ENCODE measurements at regions not wholly inside any gene's neighbourhood (a gene's known extent, or its start where the extent isn't known, plus 50 kb on each side); places are given as distances from the start of the nearest gene placed in this dataset.
A peak's percentile ranks its signal among the peaks of the same experiment; 100 is the strongest.

- H3K4me1 Mint-ChIP-seq = peaks cover 19% of the 10 kb centered on the region
- H3K27me3 Mint-ChIP-seq (ENCODE audit: low read depth) = no peaks in the 10 kb centered on the region
- H3K4me3 Mint-ChIP-seq = no peak overlapping the region
- no peaks in the 10 kb centered on the region for H3K9me3 Mint-ChIP-seq
- no peak for DNase-seq (ENCODE audit: low read depth, low spot score)
- no peak overlapping the region for H3K27ac Mint-ChIP-seq (ENCODE audit: unreplicated experiment)
- no peaks in the 10 kb centered on the region for H3K36me3 Mint-ChIP-seq (ENCODE audit: low read depth)
- no peak for TF ChIP-seq CTCF (conservative IDR thresholded peaks at IDR 0.05)
Observed at GRCh38 chr20:50246367-50247195, 56.0 kb downstream of the CEBPB start.

- H3K27ac Mint-ChIP-seq (ENCODE audit: unreplicated experiment) = peak overlapping the region; percentile 81
Observed at GRCh38 chr20:50247196-50248094, 56.8 kb downstream of the CEBPB start.

GRCh38 chr20:50248104-50248641, 57.5 kb downstream of the CEBPB start:
- no peaks in the 10 kb centered on the region for H3K36me3 Mint-ChIP-seq (ENCODE audit: low read depth)

More at GRCh38 chr20:50247196-50248094, 56.8 kb downstream of the CEBPB start:
- Mint-ChIP-seq H3K36me3 (ENCODE audit: low read depth) (no peaks in the 10 kb centered on the region), H3K4me3 (no peak overlapping the region), H3K9me3 (no peaks in the 10 kb centered on the region), H3K27me3 (ENCODE audit: low read depth) (no peaks in the 10 kb centered on the region), H3K4me1 (peaks cover 17% of the 10 kb centered on the region)
- TF ChIP-seq CTCF (conservative IDR thresholded peaks at IDR 0.05) = no peak
- DNase-seq (ENCODE audit: low read depth, low spot score) = no peak

GRCh38 chr20:50249447-50250388, 59.1 kb downstream of the CEBPB start:
- TF ChIP-seq CTCF (conservative IDR thresholded peaks at IDR 0.05) = no peak
- H3K27ac Mint-ChIP-seq (ENCODE audit: unreplicated experiment) = no peak overlapping the region
- H3K27me3 Mint-ChIP-seq (ENCODE audit: low read depth) = no peaks in the 10 kb centered on the region
- H3K9me3 Mint-ChIP-seq = no peaks in the 10 kb centered on the region
- peaks cover 8% of the 10 kb centered on the region for H3K4me1 Mint-ChIP-seq
- H3K4me3 Mint-ChIP-seq = no peak overlapping the region
- no peaks in the 10 kb centered on the region for H3K36me3 Mint-ChIP-seq (ENCODE audit: low read depth)
- no peak for DNase-seq (ENCODE audit: low read depth, low spot score)

More at GRCh38 chr20:50248104-50248641, 57.5 kb downstream of the CEBPB start:
- TF ChIP-seq CTCF (conservative IDR thresholded peaks at IDR 0.05) = no peak
- no peak overlapping the region for H3K4me3 Mint-ChIP-seq
- no peak overlapping the region for H3K27ac Mint-ChIP-seq (ENCODE audit: unreplicated experiment)
- H3K4me1 Mint-ChIP-seq = peaks cover 13% of the 10 kb centered on the region
- no peaks in the 10 kb centered on the region for H3K9me3 Mint-ChIP-seq
- H3K27me3 Mint-ChIP-seq (ENCODE audit: low read depth) = no peaks in the 10 kb centered on the region
- DNase-seq (ENCODE audit: low read depth, low spot score) = no peak

Data from neural crest cell (in vitro differentiated cells).